SK-N-MC (cell line): ENCODE measurements at regions not wholly inside any gene's neighbourhood (a gene's known extent, or its start where the extent isn't known, plus 50 kb on each side); places are given as distances from the start of the nearest gene placed in this dataset.

Experiments used
- EZH2 ChIP-seq: fragments of 200-600 bp; sonication (generic); IDR thresholded peaks from one replicate; pipeline ENCODE4 v1.6.1; 2017; ENCODE audit warnings: antibody characterized with exemption
- POLR2AphosphoS5 ChIP-seq: IDR thresholded peaks from 2 replicates; pipeline ENCODE4 v1.6.1; 2012; ENCODE audit warnings: mild to moderate bottlenecking, low read depth, low read length, borderline replicate concordance

DNA sequence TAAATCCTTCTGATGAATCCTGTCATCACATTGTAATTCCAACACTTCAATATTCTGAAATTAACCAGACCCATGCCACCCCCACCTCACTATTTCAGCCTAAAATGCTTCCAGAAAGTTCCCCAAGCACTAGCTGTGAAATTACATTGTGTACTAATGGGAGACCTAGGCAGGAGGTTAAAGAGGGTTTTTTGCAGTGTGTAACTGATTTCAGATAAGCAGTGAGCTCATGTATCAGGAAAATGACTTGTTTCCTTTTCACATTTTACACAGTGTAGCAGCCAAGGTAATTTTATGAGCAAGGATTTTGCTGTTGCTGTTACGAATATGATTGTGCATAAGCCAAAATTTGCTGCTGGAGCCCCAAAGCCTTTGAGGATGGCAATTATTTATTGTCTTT is 129.0 kb downstream of the INHBA start:
- TF ChIP-seq EZH2: no peak
- TF ChIP-seq POLR2AphosphoS5: no peak
